HG02973 (cell line): ENCODE measurements at regions not wholly inside any gene's neighbourhood (a gene's known extent, or its start where the extent isn't known, plus 50 kb on each side); places are given as distances from the start of the nearest gene placed in this dataset.

Source experiments
- ATAC-seq: cut with Tn5 transposase; IDR thresholded peaks from one replicate; pipeline ENCODE4 v1.9.1; 2021; ENCODE audit warnings: moderate library complexity; ENCODE audit not compliant: unreplicated experiment

GRCh38 chr4:15226203-15226602 is 201.6 kb upstream of the C1QTNF7 start:
- ATAC-seq: no peak

GRCh38 chr4:15231265-15232091 is 196.4 kb upstream of the C1QTNF7 start:
- ATAC-seq: peak; percentile 86

GRCh38 chr4:15232366-15233263 is 195.2 kb upstream of the C1QTNF7 start:
- ATAC-seq: no peak

GRCh38 chr4:15233264-15233597 is 194.6 kb upstream of the C1QTNF7 start:
- no peak for ATAC-seq

- no peak for ATAC-seq
Measured at GRCh38 chr4:15233626-15234025, 194.2 kb upstream of the C1QTNF7 start.

- ATAC-seq: no peak
Measured at GRCh38 chr4:15234116-15234855, 193.5 kb upstream of the C1QTNF7 start.

GRCh38 chr4:15234856-15235126 is 193.0 kb upstream of the C1QTNF7 start:
- ATAC-seq: no peak

GRCh38 chr4:15235135-15235534 is 192.7 kb upstream of the C1QTNF7 start:
- no peak for ATAC-seq

GRCh38 chr4:15237648-15238230 is 190.1 kb upstream of the C1QTNF7 start:
- ATAC-seq: no peak

- ATAC-seq: no peak
Measured at GRCh38 chr4:15238720-15239119, 189.1 kb upstream of the C1QTNF7 start.

- ATAC-seq: no peak
Measured at GRCh38 chr4:15239866-15240265, 188.0 kb upstream of the C1QTNF7 start.

GRCh38 chr4:15240764-15241163 is 187.1 kb upstream of the C1QTNF7 start:
- ATAC-seq: no peak

- no peak for ATAC-seq
Measured at GRCh38 chr4:15242021-15242420, 185.8 kb upstream of the C1QTNF7 start.

GRCh38 chr4:15244354-15244753 is 183.5 kb upstream of the C1QTNF7 start:
- ATAC-seq: no peak

- no peak for ATAC-seq
Measured at GRCh38 chr4:15245006-15245530, 182.8 kb upstream of the C1QTNF7 start.

- no peak for ATAC-seq
Measured at GRCh38 chr4:15250021-15250441, 177.8 kb upstream of the C1QTNF7 start.

- peak; percentile 89 for ATAC-seq
Measured at GRCh38 chr4:15253349-15253748, 174.5 kb upstream of the C1QTNF7 start.

- ATAC-seq: no peak
Measured at GRCh38 chr4:15254236-15254880, 173.5 kb upstream of the C1QTNF7 start.

- no peak for ATAC-seq
Measured at GRCh38 chr4:15255537-15255936, 172.3 kb upstream of the C1QTNF7 start.

- ATAC-seq: no peak
Measured at GRCh38 chr4:15260758-15261157, 167.1 kb upstream of the C1QTNF7 start.
